Right atrium auricular region (tissue), 2 donors: ENCODE measurements at regions not wholly inside any gene's neighbourhood (a gene's known extent, or its start where the extent isn't known, plus 50 kb on each side); places are given as distances from the start of the nearest gene placed in this dataset.

Experiments
- DNase-seq: peaks from one replicate; pipeline ENCODE4 v3.0.0-alpha.2; 2019; ENCODE audit warnings: low spot score
- H3K27ac ChIP-seq, 2 donors: fragments of 200-600 bp; sonication (generic); 1 replicate in 1 of 2; 2 replicates in 1 of 2; pipeline ENCODE4 v1.5.1; 2016 to 2019
- H3K27me3 ChIP-seq, 2 donors: fragments of 200-600 bp; sonication (generic); one replicate each; pipeline versions ENCODE4 v1.5.1 to v1.6.0; 2017 to 2019
- H3K36me3 ChIP-seq: fragments of 200-600 bp; sonication (generic); one replicate; pipeline ENCODE4 v1.5.1; 2016
- H3K4me1 ChIP-seq, 2 donors: fragments of 200-600 bp; sonication (generic); one replicate each; pipeline versions ENCODE4 v1.5.1 to v1.6.0; 2017 to 2019
- H3K4me3 ChIP-seq, 2 donors: fragments of 200-600 bp; sonication (generic); 1 replicate in 1 of 2; 2 replicates in 1 of 2; pipeline ENCODE4 v1.5.1; 2017 to 2019; ENCODE audit warnings: mild to moderate bottlenecking in 1 of 2, moderate library complexity in 1 of 2
- H3K9me3 ChIP-seq, 2 donors: fragments of 200-600 bp; sonication (generic); one replicate each; pipeline ENCODE4 v1.5.1; 2019
- CTCF ChIP-seq, 2 donors: fragments of 200-600 bp; sonication (generic); IDR thresholded peaks; one replicate each; pipeline ENCODE4 v1.5.1; 2019; ENCODE audit warnings: antibody characterized with exemption in 2 of 2

- H3K4me3 ChIP-seq = no peak overlapping the region
- no peak overlapping the region for H3K27ac ChIP-seq
- TF ChIP-seq CTCF (IDR thresholded peaks at IDR 0.05) = no peak
- no peaks in the 10 kb centered on the region for H3K36me3 ChIP-seq
- H3K27me3 ChIP-seq = no peaks in the 10 kb centered on the region
- H3K4me1 ChIP-seq = no peaks in the 10 kb centered on the region
- H3K9me3 ChIP-seq = no peaks in the 10 kb centered on the region
- no peak for DNase-seq
Observed at GRCh38 chr3:39587113-39587512, 119.6 kb downstream of the MOBP start.

DNA sequence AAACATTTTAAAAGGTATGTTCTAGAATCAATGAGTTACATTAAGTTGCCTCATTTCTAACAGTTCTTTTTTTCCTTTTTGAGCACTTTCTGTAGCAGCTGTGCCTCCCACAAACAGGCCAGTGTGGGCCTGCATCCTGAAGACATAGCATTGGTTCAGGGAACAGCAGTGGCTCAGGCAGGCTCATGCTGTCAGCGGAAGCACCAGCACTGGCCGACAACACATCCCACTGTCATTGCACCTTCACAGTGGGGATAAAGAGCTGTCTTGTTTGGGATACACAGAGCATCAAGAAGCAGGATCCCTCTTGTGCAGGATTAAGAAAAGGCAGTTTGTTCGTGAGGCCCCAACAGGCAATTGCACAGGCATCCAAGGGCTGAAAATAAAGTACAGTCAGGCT, 123.3 kb downstream of the MOBP start:
- TF ChIP-seq CTCF (IDR thresholded peaks at IDR 0.05) = no peak
- H3K27ac ChIP-seq = no peak overlapping the region
- no peak overlapping the region for H3K4me3 ChIP-seq
- no peak for DNase-seq
- H3K27me3 ChIP-seq = no peaks in the 10 kb centered on the region
- H3K9me3 ChIP-seq = no peaks in the 10 kb centered on the region
- H3K36me3 ChIP-seq = no peaks in the 10 kb centered on the region
- H3K4me1 ChIP-seq = no peaks in the 10 kb centered on the region

- Histone ChIP-seq H3K36me3 (no peaks in the 10 kb centered on the region), H3K27ac (no peak overlapping the region), H3K4me3 (no peak overlapping the region), H3K27me3 (no peaks in the 10 kb centered on the region), H3K9me3 (no peaks in the 10 kb centered on the region), H3K4me1 (no peaks in the 10 kb centered on the region)
- DNase-seq = no peak
- no peak for TF ChIP-seq CTCF (IDR thresholded peaks at IDR 0.05)
Observed at GRCh38 chr3:39592311-39593050, 125.0 kb downstream of the MOBP start.

GRCh38 chr3:39593341-39593740, 125.9 kb downstream of the MOBP start:
- DNase-seq = no peak
- no peaks in the 10 kb centered on the region for H3K9me3 ChIP-seq
- no peak overlapping the region for H3K27ac ChIP-seq
- TF ChIP-seq CTCF (IDR thresholded peaks at IDR 0.05) = no peak
- H3K4me3 ChIP-seq = no peak overlapping the region
- H3K4me1 ChIP-seq = no peaks in the 10 kb centered on the region
- H3K36me3 ChIP-seq = no peaks in the 10 kb centered on the region
- no peaks in the 10 kb centered on the region for H3K27me3 ChIP-seq

DNA sequence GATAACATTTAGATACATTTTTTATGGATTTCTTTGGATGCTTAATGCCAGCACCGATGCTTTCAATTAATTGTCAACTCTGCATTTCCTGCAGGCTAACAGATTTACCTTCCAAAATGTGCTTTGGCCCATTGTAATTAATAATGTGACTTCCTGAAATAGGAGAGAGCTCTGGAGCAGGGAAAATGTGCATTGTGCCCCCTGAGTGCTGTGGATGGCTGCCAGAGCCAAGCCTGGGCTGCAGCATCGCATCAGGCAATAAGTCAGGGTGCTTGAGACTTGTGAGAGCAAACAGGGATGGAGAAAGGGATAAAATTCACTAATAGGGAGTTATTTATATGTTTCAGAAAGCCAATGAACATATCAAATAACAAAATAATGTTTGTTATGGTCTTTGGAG, 133.8 kb downstream of the MOBP start:
- Histone ChIP-seq H3K4me1 (no peaks in the 10 kb centered on the region), H3K4me3 (no peak overlapping the region), H3K27ac (no peak overlapping the region), H3K36me3 (no peaks in the 10 kb centered on the region), H3K9me3 (peaks cover 0 to under 1% of the 10 kb centered on the region in 2 donors), H3K27me3 (no peaks in the 10 kb centered on the region)
- no peak for TF ChIP-seq CTCF (IDR thresholded peaks at IDR 0.05)
- DNase-seq = no peak

- DNase-seq = no peak
- Histone ChIP-seq H3K9me3 (peaks cover 0 to 8% of the 10 kb centered on the region in 2 donors), H3K4me3 (no peak overlapping the region), H3K27ac (no peak overlapping the region), H3K4me1 (no peaks in the 10 kb centered on the region), H3K36me3 (no peaks in the 10 kb centered on the region), H3K27me3 (no peaks in the 10 kb centered on the region)
- no peak for TF ChIP-seq CTCF (IDR thresholded peaks at IDR 0.05)
Observed at GRCh38 chr3:39605837-39606236, 138.4 kb downstream of the MOBP start.
